ENCODE measurements at regions not wholly inside any gene's neighbourhood (a gene's known extent, or its start where the extent isn't known, plus 50 kb on each side); places are given as distances from the start of the nearest gene placed in this dataset.

DNA sequence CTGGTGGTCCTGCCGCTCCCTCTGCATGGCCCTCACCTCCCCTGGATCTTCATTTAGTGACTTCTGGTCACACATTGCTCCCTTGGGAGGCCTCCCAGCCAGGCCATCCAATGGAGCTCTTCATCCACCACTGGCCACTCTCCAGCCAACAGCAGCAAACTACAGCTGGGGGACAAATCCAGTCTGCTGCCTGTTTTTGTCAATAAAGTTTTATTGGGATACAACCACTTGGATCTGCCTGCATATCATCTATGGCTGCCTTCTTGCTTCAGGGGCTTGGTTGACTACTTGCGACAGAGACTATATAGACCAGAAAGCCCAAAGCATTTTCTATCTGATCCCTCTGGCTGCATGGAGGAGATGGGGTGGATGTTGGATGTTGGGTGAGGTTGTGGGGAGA is 156.6 kb upstream of the SULF2 start:
- TF ChIP-seq CTBP1 (IDR thresholded peaks at IDR 0.05; ENCODE audit: borderline replicate concordance) (no peak), PKNOX1 (IDR thresholded peaks at IDR 0.05) (no peak), NFRKB (IDR thresholded peaks at IDR 0.05) (no peak), FOXK2 (IDR thresholded peaks at IDR 0.05) (no peak), TARDBP (IDR thresholded peaks at IDR 0.05) (no peak), SP1 (IDR thresholded peaks at IDR 0.05) (no peak), FOXM1 (IDR thresholded peaks at IDR 0.05; ENCODE audit: borderline replicate concordance) (no peak)

Data from HEK293T (cell line).